Transverse colon (tissue), 4 donors: ENCODE measurements at regions not wholly inside any gene's neighbourhood (a gene's known extent, or its start where the extent isn't known, plus 50 kb on each side); places are given as distances from the start of the nearest gene placed in this dataset.

Experiments used
- DNase-seq: peaks from one replicate; pipeline ENCODE4 v3.0.0-alpha.2; 2019
- H3K27ac ChIP-seq, 4 donors: fragments of 200-600 bp; sonication (generic); 2 replicates each; pipeline ENCODE4 v1.5.1; 2016 to 2018; ENCODE audit warnings: inconsistent platforms in 4 of 4
- H3K27me3 ChIP-seq: fragments of 200-600 bp; sonication (generic); 2 replicates; pipeline ENCODE4 v1.5.1; 2017; ENCODE audit warnings: inconsistent platforms
- H3K36me3 ChIP-seq, 4 donors: fragments of 200-600 bp; sonication (generic); 2 replicates each; pipeline ENCODE4 v1.5.1; 2017 to 2019; ENCODE audit warnings: inconsistent platforms in 4 of 4
- H3K4me1 ChIP-seq, 4 donors: fragments of 200-600 bp; sonication (generic); 2 replicates each; pipeline ENCODE4 v1.5.1; 2017 to 2020; ENCODE audit warnings: inconsistent platforms in 4 of 4
- H3K4me3 ChIP-seq, 4 donors: fragments of 200-600 bp; sonication (generic); 1 replicate in 1 of 4; 2 replicates in 3 of 4; pipeline versions ENCODE4 v1.5.1 to v1.6.1; 2017 to 2019; ENCODE audit warnings: inconsistent platforms in 4 of 4
- H3K9me3 ChIP-seq, 2 donors: fragments of 200-600 bp; sonication (generic); 2 replicates each; pipeline ENCODE4 v1.5.1; 2017 to 2019; ENCODE audit warnings: inconsistent platforms in 2 of 2
- CTCF ChIP-seq, 5 experiments: fragments of 200-600 bp in 3 of 5; fragments of 450-650 bp in 2 of 5; sonication (generic) in 3 of 5; IDR thresholded peaks; 1 replicate in 2 of 5; 2 replicates in 3 of 5; pipeline ENCODE4 v1.5.1; 2016 to 2017; ENCODE audit warnings: antibody characterized with exemption in 5 of 5, inconsistent platforms in 3 of 5, mild to moderate bottlenecking in 2 of 5, moderate library complexity in 1 of 5
- EP300 ChIP-seq: sonication (generic); formaldehyde crosslinking; IDR thresholded peaks from one replicate; pipeline ENCODE4 v1.6.1; 2017; ENCODE audit warnings: antibody characterized with exemption, low read depth
- POLR2A ChIP-seq: fragments of 450-650 bp; IDR thresholded peaks from one replicate; pipeline ENCODE4 v1.6.1; 2016; ENCODE audit warnings: antibody characterized with exemption, mild to moderate bottlenecking, moderate library complexity
- POLR2AphosphoS5 ChIP-seq, 3 donors: sonication (generic); formaldehyde crosslinking; IDR thresholded peaks; one replicate each; pipeline ENCODE4 v1.6.1; 2016; ENCODE audit warnings: antibody characterized with exemption in 3 of 3
- WGBS, 2 donors: methylation state at CpG; one replicate each; pipeline ENCODE4 v1.1.5; 2018; ENCODE audit warnings: low coverage in 1 of 2; 5-methylcytosine and 5-hydroxymethylcytosine counted together
- in situ Hi-C, 4 donors: fragments of 200-750 bp; cut with MboI; loops; one replicate each; pipeline versions ENCODE4 v1.15.0 to v1.15.1; 2017; ENCODE audit warnings: low sequenced_read_pairs in 3 of 4, low pct_ligation_motif_present in 1 of 4, low pct_unique_long_range_greater_than_20kb in 1 of 4
- intact Hi-C: fragments of 100-400 bp; cut with DNase I; formaldehyde crosslinking; loops from one replicate; pipeline ENCODE4 v1.15.1; 2023; ENCODE audit warnings: low total_unique reads

GRCh38 chr2:61688369-61689334 is 150.5 kb upstream of the XPO1 start:
- in situ Hi-C loops (no loop called here), intact Hi-C loops (no loop called here)
- WGBS, 2 donors = 89% methylated on average over 10 to 16 of the region's 17 CpGs

DNA sequence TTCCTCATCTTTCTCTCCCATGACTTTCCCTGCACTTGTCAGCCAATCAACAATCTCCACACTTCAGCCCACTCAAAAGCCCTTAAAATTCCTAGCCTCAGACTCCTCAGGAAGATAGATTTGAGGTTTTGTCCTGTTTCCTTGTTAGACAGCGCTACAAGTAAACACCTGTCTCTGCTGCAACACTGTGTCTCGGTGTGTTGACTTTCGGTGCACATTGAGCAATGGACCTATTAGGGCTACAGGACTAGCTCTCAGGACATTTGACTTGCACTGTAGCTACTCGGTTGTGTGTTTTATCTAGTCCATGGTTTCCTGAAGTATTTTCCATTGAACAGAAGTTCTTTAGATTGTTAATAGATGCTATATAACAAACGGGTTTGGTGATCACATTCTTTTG is 140.9 kb upstream of the XPO1 start:
- Histone ChIP-seq H3K27ac (no peak overlapping the region), H3K36me3 (no peaks in the 10 kb centered on the region), H3K27me3 (no peaks in the 10 kb centered on the region), H3K4me3 (no peak overlapping the region), H3K9me3 (peaks cover 4 to 13% of the 10 kb centered on the region in 2 donors), H3K4me1 (no peaks in the 10 kb centered on the region)
- no peak for DNase-seq
- 84 to 88% methylated on average over 2 to 5 of the region's 5 CpGs for WGBS, 2 donors
- intact Hi-C loops = no loop called here
- in situ Hi-C loops = no loop called here
- TF ChIP-seq POLR2A (no peak), CTCF (IDR thresholded peaks at IDR 0.05) (no peak), POLR2AphosphoS5 (IDR thresholded peaks at IDR 0.05) (no peak), EP300 (no peak)

More at GRCh38 chr2:61688369-61689334, 150.5 kb upstream of the XPO1 start:
- Histone ChIP-seq H3K27me3 (no peaks in the 10 kb centered on the region), H3K4me3 (no peak overlapping the region), H3K36me3 (no peaks in the 10 kb centered on the region), H3K9me3 (no peaks in the 10 kb centered on the region), H3K4me1 (no peaks in the 10 kb centered on the region), H3K27ac (no peak overlapping the region)
- TF ChIP-seq POLR2A = no peak
- TF ChIP-seq EP300 = no peak
- TF ChIP-seq POLR2AphosphoS5 (IDR thresholded peaks at IDR 0.05) = no peak
- no peak for TF ChIP-seq CTCF (IDR thresholded peaks at IDR 0.05)
- no peak for DNase-seq

- Histone ChIP-seq H3K4me1 (no peaks in the 10 kb centered on the region), H3K27me3 (no peaks in the 10 kb centered on the region), H3K9me3 (peaks cover 4 to 13% of the 10 kb centered on the region in 2 donors), H3K27ac (no peak overlapping the region), H3K4me3 (no peak overlapping the region), H3K36me3 (no peaks in the 10 kb centered on the region)
- intact Hi-C loops (no loop called here), in situ Hi-C loops (no loop called here)
- TF ChIP-seq POLR2A (no peak), CTCF (IDR thresholded peaks at IDR 0.05) (no peak), POLR2AphosphoS5 (IDR thresholded peaks at IDR 0.05) (no peak), EP300 (no peak)
- no peak for DNase-seq
Measured at GRCh38 chr2:61677942-61678341, 139.8 kb upstream of the XPO1 start.

- in situ Hi-C loops = no loop called here
- DNase-seq = no peak
Measured at GRCh38 chr2:61677306-61677705, 139.2 kb upstream of the XPO1 start.

More at GRCh38 chr2:61677306-61677705, 139.2 kb upstream of the XPO1 start:
- peaks cover 0 to 2% (median 0%) of the 10 kb centered on the region in 4 donors for H3K4me1 ChIP-seq
- WGBS, 2 donors = 94 to 100% methylated on average over 1 of the region's 1 CpG
- intact Hi-C loops = no loop called here
- no peaks in the 10 kb centered on the region for H3K36me3 ChIP-seq
- no peak overlapping the region for H3K27ac ChIP-seq
- no peak overlapping the region for H3K4me3 ChIP-seq
- TF ChIP-seq EP300 (no peak), POLR2A (no peak), POLR2AphosphoS5 (IDR thresholded peaks at IDR 0.05) (no peak), CTCF (IDR thresholded peaks at IDR 0.05) (no peak)
- H3K27me3 ChIP-seq = no peaks in the 10 kb centered on the region
- peaks cover 4 to 13% of the 10 kb centered on the region in 2 donors for H3K9me3 ChIP-seq
